ENCODE measurements at regions not wholly inside any gene's neighbourhood (a gene's known extent, or its start where the extent isn't known, plus 50 kb on each side); places are given as distances from the start of the nearest gene placed in this dataset.

DNA sequence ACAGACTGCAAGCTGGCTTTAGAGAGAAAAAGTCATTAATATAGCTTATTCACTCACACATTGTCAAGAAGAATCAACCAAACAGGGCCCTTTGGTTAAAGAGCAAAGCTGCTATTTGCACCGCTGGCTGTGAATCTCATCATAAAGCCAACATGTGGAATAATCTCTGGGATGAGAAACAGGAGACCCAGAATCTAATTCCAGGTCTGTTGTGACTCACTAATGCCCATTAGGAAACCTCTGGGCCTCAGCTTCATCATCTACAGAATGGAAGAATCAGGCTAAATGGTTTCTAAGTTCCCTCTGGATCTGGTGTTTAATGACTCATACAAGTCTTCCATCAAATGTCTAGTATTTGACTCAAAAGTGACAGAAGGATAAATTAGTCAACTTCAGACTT is 591.7 kb upstream of the DDX18 start:
- TF ChIP-seq TARDBP (IDR thresholded peaks at IDR 0.05) (no peak), ZNF384 (IDR thresholded peaks at IDR 0.05) (no peak), HDGF (IDR thresholded peaks at IDR 0.05; ENCODE audit: borderline replicate concordance) (no peak), BHLHE40 (IDR thresholded peaks at IDR 0.05; ENCODE audit: borderline replicate concordance) (no peak), CTBP1 (IDR thresholded peaks at IDR 0.05; ENCODE audit: borderline replicate concordance) (no peak), SUZ12 (IDR thresholded peaks at IDR 0.05) (no peak), FOXK2 (IDR thresholded peaks at IDR 0.05) (no peak), SP1 (IDR thresholded peaks at IDR 0.05) (no peak), FOXM1 (IDR thresholded peaks at IDR 0.05; ENCODE audit: borderline replicate concordance) (no peak), LEF1 (IDR thresholded peaks at IDR 0.05; ENCODE audit: borderline replicate concordance) (no peak)
- TF ChIP-seq, protein P1, sequence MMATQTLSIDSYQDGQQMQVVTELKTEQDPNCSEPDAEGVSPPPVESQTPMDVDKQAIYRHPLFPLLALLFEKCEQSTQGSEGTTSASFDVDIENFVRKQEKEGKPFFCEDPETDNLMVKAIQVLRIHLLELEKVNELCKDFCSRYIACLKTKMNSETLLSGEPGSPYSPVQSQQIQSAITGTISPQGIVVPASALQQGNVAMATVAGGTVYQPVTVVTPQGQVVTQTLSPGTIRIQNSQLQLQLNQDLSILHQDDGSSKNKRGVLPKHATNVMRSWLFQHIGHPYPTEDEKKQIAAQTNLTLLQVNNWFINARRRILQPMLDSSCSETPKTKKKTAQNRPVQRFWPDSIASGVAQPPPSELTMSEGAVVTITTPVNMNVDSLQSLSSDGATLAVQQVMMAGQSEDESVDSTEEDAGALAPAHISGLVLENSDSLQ (IDR thresholded peaks at IDR 0.05), result no peak

Measured in HEK293T (cell line).